IPS DF 4.7 (cell line): ENCODE measurements at regions not wholly inside any gene's neighbourhood (a gene's known extent, or its start where the extent isn't known, plus 50 kb on each side); places are given as distances from the start of the nearest gene placed in this dataset.
"Not testable (repeated sequence)": the region's sequence is repeated elsewhere in the genome, so short reads cannot be mapped to it uniquely, and the experiment has no call there.

Experiments used
- DNase-seq: peaks from one replicate; pipeline ENCODE4 v3.0.0-alpha.2; 2013; ENCODE audit warnings: low spot score; ENCODE audit errors: extremely low read depth

- DNase-seq = no peak
Measured at GRCh38 chr9:84054341-84055010, 73.9 kb downstream of the RMI1 start.

DNA sequence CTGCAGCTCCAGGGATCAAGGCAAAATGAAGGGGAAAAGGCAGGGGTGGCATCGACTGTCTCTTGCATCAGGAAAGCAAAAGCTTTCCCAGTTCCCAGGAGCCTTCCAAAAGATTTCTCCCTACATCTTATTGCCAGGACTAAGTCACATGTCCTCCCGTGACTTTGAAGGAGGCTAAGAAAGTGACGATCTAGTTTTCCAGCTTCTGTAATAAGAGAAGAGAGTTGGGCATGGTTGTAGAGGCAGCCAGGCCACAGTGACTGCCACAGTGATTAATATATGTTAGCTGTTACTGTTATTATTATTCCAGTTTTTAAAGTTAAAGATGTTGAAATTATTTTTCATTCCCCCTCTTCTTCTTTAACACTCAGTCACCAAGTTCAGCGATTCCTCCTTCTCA lies 77.1 kb downstream of the RMI1 start:
- DNase-seq = no peak

GRCh38 chr9:84059936-84060335 lies 79.3 kb downstream of the RMI1 start:
- DNase-seq = no peak

- DNase-seq = no peak
Measured at GRCh38 chr9:84061613-84062193, 81.1 kb downstream of the RMI1 start.

DNA sequence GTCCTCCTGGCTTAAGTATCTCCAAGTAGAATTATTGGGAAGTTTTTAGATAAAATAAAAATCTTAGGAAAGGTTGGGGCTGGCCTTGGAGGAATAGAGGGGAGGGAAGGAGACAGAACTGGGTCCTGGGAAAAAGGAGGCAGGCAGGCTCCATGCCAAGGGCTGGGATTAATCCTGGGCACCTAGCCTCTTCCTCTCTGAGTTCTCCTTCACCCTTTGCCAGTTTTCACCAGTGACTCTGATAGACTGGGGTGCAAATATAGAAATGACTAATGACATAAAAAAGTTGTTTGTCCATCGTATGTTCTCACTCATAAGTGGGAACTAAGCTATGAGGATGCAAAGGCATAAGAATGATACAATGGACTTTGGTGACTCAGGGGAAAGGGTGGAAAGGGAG lies 81.9 kb downstream of the RMI1 start:
- DNase-seq = no peak

DNA sequence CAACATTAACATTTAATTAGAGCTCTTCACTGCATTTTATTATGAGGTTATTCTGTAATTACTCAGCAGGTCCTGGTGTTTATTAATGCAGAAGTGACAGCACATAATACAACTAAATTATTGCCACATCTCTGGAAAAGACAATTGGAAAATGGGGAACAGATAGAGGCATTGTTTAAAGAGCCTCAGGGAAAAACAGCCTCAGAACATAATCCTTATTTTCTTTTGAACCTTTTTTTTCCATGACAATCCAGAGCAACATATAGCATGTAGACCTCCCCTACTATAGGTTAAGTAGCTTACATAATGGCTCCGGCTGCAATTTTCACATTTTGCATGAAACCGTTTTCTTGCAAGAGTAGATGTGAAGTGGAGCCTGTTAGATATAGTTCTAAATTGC lies 87.2 kb downstream of the RMI1 start:
- no peak for DNase-seq

- no peak for DNase-seq
Measured at GRCh38 chr9:84068872-84069271, 88.3 kb downstream of the RMI1 start.

- no peak for DNase-seq
Measured at GRCh38 chr9:84070590-84070989, 90.0 kb downstream of the RMI1 start.

- no peak for DNase-seq
Measured at GRCh38 chr9:84072621-84073180, 92.1 kb downstream of the RMI1 start.

DNA sequence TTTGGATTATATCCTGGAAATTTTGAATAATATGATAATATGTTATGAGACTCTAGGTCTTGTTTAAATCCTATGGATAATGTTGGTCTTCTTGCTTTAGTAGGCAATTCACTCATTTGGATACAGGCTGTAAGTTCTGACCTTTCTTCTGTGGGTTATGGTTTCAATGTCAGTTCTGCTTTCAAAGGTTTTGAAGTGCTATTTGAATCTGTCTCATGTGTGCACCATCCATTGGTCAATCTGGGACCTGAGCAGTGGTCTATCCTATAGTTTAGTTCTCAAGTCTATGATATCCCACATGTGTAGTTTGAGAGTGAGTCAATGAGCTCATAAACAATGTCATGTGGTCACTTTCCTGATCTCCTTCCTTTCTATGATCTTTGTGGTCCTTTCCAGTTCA lies 94.4 kb downstream of the RMI1 start:
- no peak for DNase-seq

GRCh38 chr9:84076384-84076783 lies 95.8 kb downstream of the RMI1 start:
- no peak for DNase-seq

- not testable (repeated sequence) for DNase-seq
Measured at GRCh38 chr9:84077816-84078215, 97.2 kb downstream of the RMI1 start.

DNA sequence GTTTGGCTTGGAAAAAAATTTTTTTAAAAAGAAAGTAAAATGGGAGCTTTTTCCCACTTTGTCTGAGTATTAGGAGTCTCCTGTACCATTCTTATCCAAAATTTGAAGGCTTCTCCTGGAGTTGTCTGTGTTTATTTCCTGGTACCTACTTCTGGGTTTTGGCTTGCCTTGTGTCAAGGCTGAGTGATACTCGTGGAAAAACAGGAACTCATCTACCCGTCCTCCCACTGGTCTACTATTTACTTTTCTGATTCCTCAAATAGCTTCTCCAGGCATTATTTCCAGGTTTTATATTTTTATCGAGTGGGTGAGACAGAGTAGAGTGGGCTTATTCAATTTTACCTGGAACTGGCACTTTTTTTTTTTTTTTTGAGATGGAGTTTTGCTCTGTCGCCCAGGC lies 99.4 kb downstream of the RMI1 start:
- no peak for DNase-seq

GRCh38 chr9:84101964-84102632 lies 121.5 kb downstream of the RMI1 start:
- no peak for DNase-seq

- DNase-seq = no peak
Measured at GRCh38 chr9:84103651-84104377, 123.2 kb downstream of the RMI1 start.

DNA sequence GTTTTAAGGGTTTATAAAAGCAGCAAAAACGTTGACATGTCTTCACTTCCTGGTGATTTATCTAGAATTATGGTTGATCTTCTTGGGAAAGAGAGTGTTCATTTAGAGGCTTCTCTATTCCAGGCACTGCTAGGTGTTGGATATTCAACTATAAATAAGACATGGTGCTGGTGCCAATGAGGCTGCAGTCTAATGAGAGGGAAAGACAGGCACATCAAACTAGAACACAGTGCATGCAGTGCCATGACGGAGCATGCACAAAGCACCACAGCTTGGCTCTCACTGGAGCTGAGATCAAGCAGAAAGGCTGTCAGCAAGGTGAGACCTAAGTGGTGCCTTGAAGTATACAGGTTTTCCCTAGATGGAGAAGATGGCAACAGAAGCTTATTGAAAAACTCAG lies 126.5 kb downstream of the RMI1 start:
- no peak for DNase-seq

GRCh38 chr9:84107995-84108394 lies 127.4 kb downstream of the RMI1 start:
- no peak for DNase-seq

DNA sequence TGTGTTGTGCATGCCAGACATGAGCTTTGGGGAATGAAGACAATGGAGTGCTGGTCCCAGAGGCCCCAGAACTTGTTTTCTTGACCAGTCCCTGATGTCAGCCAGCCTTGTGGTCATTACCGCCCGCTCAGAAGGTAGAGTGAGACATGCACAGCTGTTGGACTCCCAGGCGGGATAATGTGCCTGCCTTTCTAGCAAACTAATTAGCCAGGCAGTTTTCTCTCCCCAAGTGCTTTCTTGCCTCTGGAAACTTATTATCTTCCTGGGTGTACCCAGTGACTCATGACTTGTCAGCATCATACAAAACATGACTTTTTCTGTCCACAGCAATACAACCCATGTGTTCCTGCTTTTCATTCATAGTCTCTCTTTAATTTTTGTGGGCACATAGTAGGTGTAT lies 131.1 kb downstream of the RMI1 start:
- DNase-seq = no peak

GRCh38 chr9:84121991-84122523 lies 141.5 kb downstream of the RMI1 start:
- DNase-seq = no peak

DNA sequence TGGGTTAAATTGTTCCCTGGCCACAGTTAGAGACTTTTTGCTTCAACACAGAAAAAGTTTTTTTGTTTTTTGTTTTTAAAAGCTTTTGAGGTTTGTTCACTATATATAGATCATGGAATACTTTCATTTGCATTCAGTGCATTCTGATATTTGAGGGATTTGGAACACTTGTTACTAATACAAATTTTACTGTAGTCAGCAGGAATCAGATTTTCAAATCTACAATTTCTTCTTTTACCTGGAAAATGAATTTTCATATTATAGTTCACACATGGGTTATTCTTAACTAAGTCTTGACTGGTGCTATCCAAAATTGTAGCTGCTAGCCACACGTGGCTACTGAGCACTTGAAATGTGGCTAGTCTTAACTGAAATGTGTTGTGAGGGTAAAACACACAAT lies 142.0 kb downstream of the RMI1 start:
- no peak for DNase-seq

GRCh38 chr9:84123648-84124406 lies 143.2 kb downstream of the RMI1 start:
- no peak for DNase-seq
